Testis (tissue), 2 donors: ENCODE measurements at regions not wholly inside any gene's neighbourhood (a gene's known extent, or its start where the extent isn't known, plus 50 kb on each side); places are given as distances from the start of the nearest gene placed in this dataset.

ENCODE experiments used
- DNase-seq: peaks from one replicate; pipeline ENCODE4 v3.0.0-alpha.2; 2019
- H3K27ac ChIP-seq, 2 donors: fragments of 200-600 bp; sonication (generic); one replicate each; pipeline ENCODE4 v1.5.1; 2019
- H3K27me3 ChIP-seq: fragments of 200-600 bp; sonication (generic); one replicate; pipeline ENCODE4 v1.5.1; 2019
- H3K36me3 ChIP-seq: fragments of 200-600 bp; sonication (generic); one replicate; pipeline ENCODE4 v1.5.1; 2017; ENCODE audit warnings: low read depth; ENCODE audit errors: missing control alignments
- H3K4me1 ChIP-seq: fragments of 200-600 bp; sonication (generic); one replicate; pipeline ENCODE4 v1.5.1; 2019
- H3K4me3 ChIP-seq, 2 donors: fragments of 200-600 bp; sonication (generic); one replicate each; pipeline ENCODE4 v1.5.1; 2017 to 2019
- H3K9me3 ChIP-seq: fragments of 200-600 bp; sonication (generic); one replicate; pipeline ENCODE4 v1.5.1; 2017
- CTCF ChIP-seq, 3 experiments: fragments of 450-650 bp in 2 of 3; fragments of 200-600 bp in 1 of 3; sonication (generic) in 1 of 3; IDR thresholded peaks; one replicate each; pipeline ENCODE4 v1.5.1; 2016 to 2019; ENCODE audit warnings: antibody characterized with exemption in 3 of 3, mild to moderate bottlenecking in 2 of 3, moderate library complexity in 1 of 3
- POLR2A ChIP-seq: fragments of 450-650 bp; IDR thresholded peaks from one replicate; pipeline ENCODE4 v1.6.1; 2017; ENCODE audit warnings: antibody characterized with exemption, mild to moderate bottlenecking, moderate library complexity
- WGBS, 2 donors: methylation state at CpG; one replicate each; pipeline ENCODE4 v1.1.5; 2018; 5-methylcytosine and 5-hydroxymethylcytosine counted together
- intact Hi-C: fragments of 100-400 bp; cut with DNase I; formaldehyde crosslinking; loops from one replicate; pipeline ENCODE4 v1.15.1; 2023; ENCODE audit warnings: low total_unique reads

- WGBS, 2 donors, result 85 to 95% methylated on average over 1 of the region's 1 CpG
- Histone ChIP-seq H3K27me3 (no peaks in the 10 kb centered on the region), H3K9me3 (no peaks in the 10 kb centered on the region), H3K27ac (no peak overlapping the region), H3K4me1 (no peaks in the 10 kb centered on the region), H3K36me3 (no peaks in the 10 kb centered on the region), H3K4me3 (no peak overlapping the region)
- TF ChIP-seq CTCF (IDR thresholded peaks at IDR 0.05) (no peak), POLR2A (no peak)
- intact Hi-C loops, result no loop called here
- no peak for DNase-seq
These were observed 916.0 kb upstream of the EYS start for GRCh38 chr6:66623050-66623449.

GRCh38 chr6:66605971-66606370 is 898.9 kb upstream of the EYS start:
- no peak for TF ChIP-seq CTCF (IDR thresholded peaks at IDR 0.05)
- TF ChIP-seq POLR2A, result no peak
- WGBS, 2 donors, result 86 to 87% methylated on average over 1 of the region's 1 CpG

GRCh38 chr6:66605011-66605410 is 898.0 kb upstream of the EYS start:
- TF ChIP-seq CTCF (IDR thresholded peaks at IDR 0.05), result no peak
- TF ChIP-seq POLR2A, result no peak
- Histone ChIP-seq H3K9me3 (no peaks in the 10 kb centered on the region), H3K27me3 (no peaks in the 10 kb centered on the region), H3K4me1 (no peaks in the 10 kb centered on the region), H3K36me3 (no peaks in the 10 kb centered on the region), H3K4me3 (no peak overlapping the region), H3K27ac (no peak overlapping the region)
- intact Hi-C loops, result no loop called here
- no peak for DNase-seq

More at GRCh38 chr6:66605971-66606370, 898.9 kb upstream of the EYS start:
- no peaks in the 10 kb centered on the region for H3K9me3 ChIP-seq
- DNase-seq, result no peak
- no peak overlapping the region for H3K27ac ChIP-seq
- H3K27me3 ChIP-seq, result no peaks in the 10 kb centered on the region
- no peaks in the 10 kb centered on the region for H3K4me1 ChIP-seq
- no peaks in the 10 kb centered on the region for H3K36me3 ChIP-seq
- intact Hi-C loops, result no loop called here
- no peak overlapping the region for H3K4me3 ChIP-seq

GRCh38 chr6:66599541-66599940 is 892.5 kb upstream of the EYS start:
- 85 to 87% methylated on average over 4 of the region's 4 CpGs for WGBS, 2 donors
- no peak for DNase-seq
- TF ChIP-seq CTCF (IDR thresholded peaks at IDR 0.05) (no peak), POLR2A (no peak)
- Histone ChIP-seq H3K36me3 (no peaks in the 10 kb centered on the region), H3K4me3 (no peak overlapping the region), H3K27ac (no peak overlapping the region), H3K27me3 (no peaks in the 10 kb centered on the region), H3K4me1 (no peaks in the 10 kb centered on the region), H3K9me3 (no peaks in the 10 kb centered on the region)
- intact Hi-C loops, result no loop called here

- no peaks in the 10 kb centered on the region for H3K9me3 ChIP-seq
- no peak overlapping the region for H3K27ac ChIP-seq
- TF ChIP-seq POLR2A, result no peak
- no peak for TF ChIP-seq CTCF (IDR thresholded peaks at IDR 0.05)
- H3K4me1 ChIP-seq, result no peaks in the 10 kb centered on the region
- no peaks in the 10 kb centered on the region for H3K36me3 ChIP-seq
- H3K4me3 ChIP-seq, result no peak overlapping the region
- 86 to 87% methylated on average over 4 of the region's 4 CpGs for WGBS, 2 donors
- no peak for DNase-seq
- intact Hi-C loops, result no loop called here
- H3K27me3 ChIP-seq, result no peaks in the 10 kb centered on the region
These were observed 871.3 kb upstream of the EYS start for GRCh38 chr6:66578362-66578761.
